K562 (cell line): ENCODE measurements at regions not wholly inside any gene's neighbourhood (a gene's known extent, or its start where the extent isn't known, plus 50 kb on each side); places are given as distances from the start of the nearest gene placed in this dataset.

Experiments used
- ATAC-seq: fragments of 200-7000 bp; cut with Tn5 transposase; 3 replicates; pipeline ENCODE4 v1.9.1; 2020; ENCODE audit warnings: moderate library complexity
- BruUV-seq: library from RNA; stranded (reverse); fragments of 400-500 nt; replicated peaks from 2 replicates; lab custom pipeline; 2021; lab: Mats Ljungman, UMichigan
- CTCF ChIA-PET: fragments of 300-600 bp; formaldehyde crosslinking; extraction: SDS; loops from one replicate; lab custom pipeline; 2021; ENCODE audit warnings: low intra/inter-chr PET ratio; lab: Yijun Ruan, JAX
- POLR2A ChIA-PET: fragments of 300-600, 350-650 bp; sonication (Branson Sonifier 250); formaldehyde crosslinking; extraction: SDS; loops from one replicate; lab custom pipeline; 2021; ENCODE audit warnings: antibody characterized with exemption, inconsistent platforms; lab: Yijun Ruan, JAX
- DNase-seq, 4 experiments: peaks; one replicate each; pipeline versions ENCODE4 v3.0.0 to v3.0.0-alpha.2; 2011 to 2018; ENCODE audit warnings: low spot score in 3 of 4, mixed read lengths in 3 of 4; ENCODE audit errors: extremely low read depth in 1 of 4
- FAIRE-seq: peaks from 2 replicates; lab custom pipeline; 2011; peaks lifted over from hg19 to GRCh38; lab: Jason Lieb, UNC
- H2AFZ ChIP-seq: 2 replicates; pipeline ENCODE4 v1.6.0; 2011; ENCODE audit warnings: low read depth, low read length, control low read depth, inconsistent platforms
- H3K27ac ChIP-seq: fragments of 200-600 bp; 3 replicates; pipeline ENCODE4 v1.8.0; 2011; ENCODE audit warnings: low read depth, mild to moderate bottlenecking, control low read depth, inconsistent platforms, low read length, moderate library complexity, mixed read lengths; ENCODE audit errors: extremely low read depth
- H3K27me3 ChIP-seq, 2 experiments: fragments of 300-600 bp in 1 of 2; 2 replicates in 1 of 2; 3 replicates in 1 of 2; pipeline versions ENCODE4 v1.6.0 to v1.8.0; 2011; ENCODE audit warnings: inconsistent platforms in 2 of 2, low read length in 2 of 2, mild to moderate bottlenecking in 1 of 2, mixed read lengths in 1 of 2, moderate library complexity in 1 of 2; ENCODE audit not compliant: control insufficient read depth in 2 of 2, insufficient read depth in 2 of 2
- H3K36me3 ChIP-seq: fragments of 300-600 bp; 3 replicates; pipeline ENCODE4 v1.8.0; 2011; ENCODE audit warnings: mild to moderate bottlenecking, low read length, inconsistent platforms; ENCODE audit not compliant: control insufficient read depth, insufficient read depth
- H3K4me1 ChIP-seq, 2 experiments: fragments of 200-600 bp in 1 of 2; replicated peaks in 1 of 2; 2 replicates in 1 of 2; 3 replicates in 1 of 2; pipeline versions ENCODE4 v1.5.1 to v1.8.0; 2011; ENCODE audit warnings: inconsistent platforms in 2 of 2, low read length in 2 of 2, mild to moderate bottlenecking in 1 of 2, mixed read lengths in 1 of 2, moderate library complexity in 1 of 2; ENCODE audit not compliant: control insufficient read depth in 2 of 2, insufficient read depth in 2 of 2
- H3K4me2 ChIP-seq: 2 replicates; pipeline ENCODE4 v1.6.1; 2011; ENCODE audit warnings: low read length, control low read depth, inconsistent platforms, mixed read lengths; ENCODE audit not compliant: insufficient read depth
- H3K4me3 ChIP-seq: fragments of 200-600 bp; sonication (generic), shearing (Covaris generic); 2 replicates; pipeline ENCODE4 v1.5.1; 2016; ENCODE audit warnings: control low read depth, inconsistent platforms
- H3K79me2 ChIP-seq: fragments of 200-600 bp; 3 replicates; pipeline ENCODE4 v1.8.0; 2011; ENCODE audit warnings: low read length, inconsistent platforms; ENCODE audit not compliant: control insufficient read depth, insufficient read depth
- H3K9ac ChIP-seq, 2 experiments: 2 replicates each; pipeline versions ENCODE4 v1.6.0 to v1.6.1; 2011; ENCODE audit warnings: low read depth in 2 of 2, low read length in 2 of 2, control low read depth in 1 of 2, inconsistent platforms in 1 of 2, mild to moderate bottlenecking in 1 of 2, mixed read lengths in 1 of 2; ENCODE audit not compliant: insufficient read depth in 1 of 2
- H3K9me1 ChIP-seq: one replicate; pipeline ENCODE4 v1.6.0; 2011; ENCODE audit warnings: inconsistent platforms, mild to moderate bottlenecking, low read length, moderate library complexity; ENCODE audit not compliant: control insufficient read depth, insufficient read depth
- H3K9me3 ChIP-seq: replicated peaks from 2 replicates; pipeline ENCODE4 v1.5.1; 2011; ENCODE audit warnings: low read depth, low read length, inconsistent platforms; ENCODE audit not compliant: control insufficient read depth, insufficient read depth
- H4K20me1 ChIP-seq: replicated peaks from 2 replicates; pipeline ENCODE4 v1.6.1; 2011; ENCODE audit warnings: low read length, inconsistent platforms, mixed read lengths; ENCODE audit not compliant: control insufficient read depth, insufficient read depth
- BMI1 ChIP-seq: fragments of 150-350 bp; IDR thresholded peaks from 2 replicates; pipeline ENCODE4 v1.6.1; 2014; ENCODE audit warnings: low read length
- FOSL1 ChIP-seq: fragments of 200-800 bp; sonication (Bioruptor generic); conservative IDR thresholded peaks from 2 replicates; pipeline ENCODE4 v1.6.1; 2016; ENCODE audit warnings: missing genetic modification characterization, missing compliant biosample characterization
- KLF1 ChIP-seq: fragments of 450-650 bp; IDR thresholded peaks from 2 replicates; pipeline ENCODE4 v1.6.1; 2016; ENCODE audit warnings: missing genetic modification characterization, missing compliant biosample characterization
- KLF10 ChIP-seq: fragments of 250-450 bp; sonication (Bioruptor Pico); IDR thresholded peaks from 2 replicates; pipeline ENCODE4 v1.6.1; 2021; ENCODE audit warnings: matching md5 sums
- MAFG ChIP-seq: fragments of 450-650 bp; conservative IDR thresholded peaks from 2 replicates; pipeline ENCODE4 v1.6.1; 2016; ENCODE audit warnings: missing genetic modification characterization, missing compliant biosample characterization
- NR2C2 ChIP-seq, 2 experiments: fragments of 200-800 bp in 1 of 2; sonication (Bioruptor generic) in 1 of 2; sonication (generic) in 1 of 2; formaldehyde crosslinking in 1 of 2; IDR thresholded peaks; 2 replicates each; pipeline versions ENCODE4 v1.6.1 to v1.8.0; 2016 to 2022; ENCODE audit warnings: mild to moderate bottlenecking in 1 of 2, missing compliant biosample characterization in 1 of 2, missing genetic modification characterization in 1 of 2, missing genetic modification reagents in 1 of 2
- PPARD ChIP-seq: fragments of 250-450 bp; sonication (Bioruptor Pico); IDR thresholded peaks from 2 replicates; pipeline ENCODE4 v1.8.0; 2022; ENCODE audit warnings: inconsistent platforms, mild to moderate bottlenecking, moderate library complexity
- SREBF2 ChIP-seq: sonication (generic); formaldehyde crosslinking; IDR thresholded peaks from 2 replicates; pipeline ENCODE4 v1.4.0; 2020; ENCODE audit warnings: mild to moderate bottlenecking, missing genetic modification reagents
- TRIM24 ChIP-seq, 2 experiments: fragments of 450-650 bp; IDR thresholded peaks; 2 replicates each; pipeline ENCODE4 v1.6.1; 2016
- ZKSCAN3 ChIP-seq: fragments of 250-450 bp; sonication (Bioruptor Pico); IDR thresholded peaks from 2 replicates; pipeline ENCODE4 v1.4.0; 2020
- ZNF79 ChIP-seq: fragments of 250-450 bp; sonication (Bioruptor Pico); IDR thresholded peaks from 2 replicates; pipeline ENCODE4 v1.4.0; 2020; ENCODE audit warnings: low read depth, mild to moderate bottlenecking, moderate library complexity
- ZZZ3 ChIP-seq: fragments of 450-650 bp; IDR thresholded peaks from 2 replicates; pipeline ENCODE4 v1.6.1; 2016; ENCODE audit warnings: antibody characterized with exemption, mild to moderate bottlenecking, moderate library complexity
- WGBS: fragments of 100-300 bp; shearing (Covaris generic); methylation state at CpG from one replicate; pipeline ENCODE4 v1.1.6; 2016; ENCODE audit warnings: low coverage, mixed read lengths; ENCODE audit not compliant: insufficient coverage; ENCODE audit errors: missing lambda C conversion rate; 5-methylcytosine and 5-hydroxymethylcytosine counted together
- in situ Hi-C: fragments of 300-500 bp; cut with MboI; formaldehyde crosslinking; loops from 4 replicates; pipeline ENCODE4 v1.15.0; 2018; ENCODE audit warnings: inconsistent platforms, mixed read lengths
- intact Hi-C: fragments of 100-400 bp; cut with micrococcal nuclease; formaldehyde crosslinking; loops from 2 replicates; pipeline ENCODE4 v1.14.2; 2022
- TF ChIP-seq, protein P1 (sequence below), 2 experiments: IDR thresholded peaks; 2 replicates each; pipeline ENCODE4 v1.6.1; 2012; ENCODE audit warnings: improper control_type of control experiment in 2 of 2, low read depth in 2 of 2, low read length in 2 of 2, borderline replicate concordance in 1 of 2
- TF ChIP-seq, protein P2 (sequence below): fragments of 450-650 bp; formaldehyde crosslinking; IDR thresholded peaks from 2 replicates; pipeline ENCODE4 v1.4.0; 2020; ENCODE audit warnings: mild to moderate bottlenecking, moderate library complexity

DNA sequence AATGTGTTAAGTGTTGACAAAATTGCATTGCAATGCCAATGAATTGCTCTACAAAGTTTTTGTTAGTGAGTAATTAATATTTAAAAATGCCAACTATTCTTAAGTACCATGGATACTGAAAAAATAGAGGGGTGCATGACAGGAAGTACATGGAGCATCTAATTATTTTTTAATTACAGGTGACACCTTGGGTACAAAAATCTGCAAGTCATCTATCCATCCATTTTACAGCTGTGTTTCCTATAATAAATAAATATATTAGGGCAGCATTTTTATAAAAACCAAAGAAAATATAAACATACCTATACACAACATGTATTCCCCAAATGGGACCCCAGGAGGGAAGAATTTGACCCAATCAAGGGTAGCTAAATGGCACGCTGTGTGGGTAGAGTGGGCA is 304.6 kb downstream of the XPNPEP1 start (continued):
- TF ChIP-seq PPARD (CRISPR knock-in tag) (no peak), NR2C2 (CRISPR knock-in tag; IDR thresholded peaks at IDR 0.05) (no peak), NR2C2 (tag; IDR thresholded peaks at IDR 0.05) (no peak), KLF10 (CRISPR knock-in tag) (no peak), KLF1 (tag) (no peak), FOSL1 (no peak), MAFG (no peak), SREBF2 (no peak)
- TF ChIP-seq, protein P1, sequence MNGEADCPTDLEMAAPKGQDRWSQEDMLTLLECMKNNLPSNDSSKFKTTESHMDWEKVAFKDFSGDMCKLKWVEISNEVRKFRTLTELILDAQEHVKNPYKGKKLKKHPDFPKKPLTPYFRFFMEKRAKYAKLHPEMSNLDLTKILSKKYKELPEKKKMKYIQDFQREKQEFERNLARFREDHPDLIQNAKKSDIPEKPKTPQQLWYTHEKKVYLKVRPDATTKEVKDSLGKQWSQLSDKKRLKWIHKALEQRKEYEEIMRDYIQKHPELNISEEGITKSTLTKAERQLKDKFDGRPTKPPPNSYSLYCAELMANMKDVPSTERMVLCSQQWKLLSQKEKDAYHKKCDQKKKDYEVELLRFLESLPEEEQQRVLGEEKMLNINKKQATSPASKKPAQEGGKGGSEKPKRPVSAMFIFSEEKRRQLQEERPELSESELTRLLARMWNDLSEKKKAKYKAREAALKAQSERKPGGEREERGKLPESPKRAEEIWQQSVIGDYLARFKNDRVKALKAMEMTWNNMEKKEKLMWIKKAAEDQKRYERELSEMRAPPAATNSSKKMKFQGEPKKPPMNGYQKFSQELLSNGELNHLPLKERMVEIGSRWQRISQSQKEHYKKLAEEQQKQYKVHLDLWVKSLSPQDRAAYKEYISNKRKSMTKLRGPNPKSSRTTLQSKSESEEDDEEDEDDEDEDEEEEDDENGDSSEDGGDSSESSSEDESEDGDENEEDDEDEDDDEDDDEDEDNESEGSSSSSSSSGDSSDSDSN (IDR thresholded peaks at IDR 0.05; ENCODE audit: borderline replicate concordance in 1 of 2, low read depth in 2 of 2, low read length in 2 of 2) = no peak

DNA sequence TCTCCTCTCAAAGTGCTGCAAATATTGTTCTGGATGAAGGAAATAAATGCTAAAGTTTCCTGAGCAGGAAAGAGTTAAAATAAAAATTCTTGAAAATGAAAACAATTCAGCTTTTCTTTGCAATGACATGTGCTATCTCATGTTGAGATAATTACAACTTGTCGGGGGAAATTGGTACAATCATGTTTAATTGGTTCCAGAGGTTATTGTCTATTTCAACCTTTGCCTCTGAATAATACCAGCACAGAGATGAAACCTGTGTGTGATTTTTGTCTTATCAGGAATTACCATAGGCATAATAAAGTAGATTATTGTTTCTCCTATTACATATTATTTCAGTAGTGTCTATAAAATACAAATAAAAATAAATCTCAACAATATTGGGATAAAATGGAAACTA is 305.0 kb downstream of the XPNPEP1 start:
- Histone ChIP-seq H3K27ac (no peak overlapping the region), H3K4me3 (no peak overlapping the region), H3K79me2 (no peaks in the 10 kb centered on the region), H3K4me1 (no peaks in the 10 kb centered on the region), H3K9me1 (no peaks in the 10 kb centered on the region), H3K4me2 (no peak overlapping the region), H2AFZ (no peak overlapping the region), H3K9me3 (no peaks in the 10 kb centered on the region), H4K20me1 (no peaks in the 10 kb centered on the region), H3K9ac (no peak overlapping the region), H3K36me3 (no peaks in the 10 kb centered on the region), H3K27me3 (no peaks in the 10 kb centered on the region)
- ChIA-PET CTCF (no interaction called here), POLR2A (no interaction called here)
- no peak for DNase-seq
- 0% methylated on average over 1 of the region's 1 CpG for WGBS
- intact Hi-C loops (no loop called here), in situ Hi-C loops (no loop called here)
- no peak for FAIRE-seq
- BruUV-seq = no TSS peak
- no peak for ATAC-seq
- TF ChIP-seq ZZZ3 (no peak), ZKSCAN3 (CRISPR knock-in tag) (no peak), TRIM24 (IDR thresholded peaks at IDR 0.05) (no peak), BMI1 (no peak), ZNF79 (CRISPR knock-in tag) (no peak)
- TF ChIP-seq, protein P2, sequence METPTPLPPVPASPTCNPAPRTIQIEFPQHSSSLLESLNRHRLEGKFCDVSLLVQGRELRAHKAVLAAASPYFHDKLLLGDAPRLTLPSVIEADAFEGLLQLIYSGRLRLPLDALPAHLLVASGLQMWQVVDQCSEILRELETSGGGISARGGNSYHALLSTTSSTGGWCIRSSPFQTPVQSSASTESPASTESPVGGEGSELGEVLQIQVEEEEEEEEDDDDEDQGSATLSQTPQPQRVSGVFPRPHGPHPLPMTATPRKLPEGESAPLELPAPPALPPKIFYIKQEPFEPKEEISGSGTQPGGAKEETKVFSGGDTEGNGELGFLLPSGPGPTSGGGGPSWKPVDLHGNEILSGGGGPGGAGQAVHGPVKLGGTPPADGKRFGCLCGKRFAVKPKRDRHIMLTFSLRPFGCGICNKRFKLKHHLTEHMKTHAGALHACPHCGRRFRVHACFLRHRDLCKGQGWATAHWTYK (CRISPR knock-in tag) = no peak
